ENCODE measurements at regions not wholly inside any gene's neighbourhood (a gene's known extent, or its start where the extent isn't known, plus 50 kb on each side); places are given as distances from the start of the nearest gene placed in this dataset.

- no peak overlapping the region for H3K4me3 ChIP-seq (replicated peaks; ENCODE audit: low read depth, low read length)
- TF ChIP-seq, protein P1, sequence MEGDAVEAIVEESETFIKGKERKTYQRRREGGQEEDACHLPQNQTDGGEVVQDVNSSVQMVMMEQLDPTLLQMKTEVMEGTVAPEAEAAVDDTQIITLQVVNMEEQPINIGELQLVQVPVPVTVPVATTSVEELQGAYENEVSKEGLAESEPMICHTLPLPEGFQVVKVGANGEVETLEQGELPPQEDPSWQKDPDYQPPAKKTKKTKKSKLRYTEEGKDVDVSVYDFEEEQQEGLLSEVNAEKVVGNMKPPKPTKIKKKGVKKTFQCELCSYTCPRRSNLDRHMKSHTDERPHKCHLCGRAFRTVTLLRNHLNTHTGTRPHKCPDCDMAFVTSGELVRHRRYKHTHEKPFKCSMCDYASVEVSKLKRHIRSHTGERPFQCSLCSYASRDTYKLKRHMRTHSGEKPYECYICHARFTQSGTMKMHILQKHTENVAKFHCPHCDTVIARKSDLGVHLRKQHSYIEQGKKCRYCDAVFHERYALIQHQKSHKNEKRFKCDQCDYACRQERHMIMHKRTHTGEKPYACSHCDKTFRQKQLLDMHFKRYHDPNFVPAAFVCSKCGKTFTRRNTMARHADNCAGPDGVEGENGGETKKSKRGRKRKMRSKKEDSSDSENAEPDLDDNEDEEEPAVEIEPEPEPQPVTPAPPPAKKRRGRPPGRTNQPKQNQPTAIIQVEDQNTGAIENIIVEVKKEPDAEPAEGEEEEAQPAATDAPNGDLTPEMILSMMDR (IDR thresholded peaks at IDR 0.05; ENCODE audit: low read length, missing control alignments) = no peak
- no peak for DNase-seq (ENCODE audit: low read depth)
These were observed 128.3 kb downstream of the AACS start for GRCh38 chr12:125193376-125194152.

GRCh38 chr12:125194163-125194773 lies 129.0 kb downstream of the AACS start:
- no peak for DNase-seq (ENCODE audit: low read depth)
- no peak overlapping the region for H3K4me3 ChIP-seq (replicated peaks; ENCODE audit: low read depth, low read length)
- TF ChIP-seq, protein P1 (IDR thresholded peaks at IDR 0.05; ENCODE audit: low read length, missing control alignments) = no peak

- no peak for DNase-seq (ENCODE audit: low read depth)
- TF ChIP-seq, protein P1 (IDR thresholded peaks at IDR 0.05; ENCODE audit: low read length, missing control alignments) = no peak
- H3K4me3 ChIP-seq (replicated peaks; ENCODE audit: low read depth, low read length) = no peak overlapping the region
These were observed 129.8 kb downstream of the AACS start for GRCh38 chr12:125194987-125195386.

- TF ChIP-seq, protein P1 (IDR thresholded peaks at IDR 0.05; ENCODE audit: low read length, missing control alignments) = no peak
- DNase-seq (ENCODE audit: low read depth) = no peak
- no peak overlapping the region for H3K4me3 ChIP-seq (replicated peaks; ENCODE audit: low read depth, low read length)
These were observed 132.1 kb downstream of the AACS start for GRCh38 chr12:125197326-125197725.

DNA sequence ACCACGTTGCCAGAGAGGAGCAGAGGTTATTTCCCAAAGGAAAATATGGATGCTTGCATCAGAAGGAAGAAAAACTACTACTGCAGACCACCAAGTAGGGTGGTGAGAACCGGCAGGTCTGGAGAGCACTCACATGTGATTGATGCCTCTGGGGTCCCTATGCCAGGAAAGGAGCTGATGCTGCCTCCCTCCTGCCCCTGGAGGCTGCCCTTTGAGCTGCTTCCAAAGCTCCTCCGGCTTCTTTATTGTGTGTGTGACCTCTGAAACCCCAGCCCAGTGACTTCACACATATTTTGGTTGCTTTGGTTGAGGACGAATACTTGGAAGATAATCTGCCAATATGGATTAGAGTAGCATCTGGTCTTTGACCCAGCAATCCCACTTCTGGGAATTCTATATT lies 133.4 kb downstream of the AACS start:
- TF ChIP-seq, protein P1 (IDR thresholded peaks at IDR 0.05; ENCODE audit: low read length, missing control alignments) = no peak
- H3K4me3 ChIP-seq (replicated peaks; ENCODE audit: low read depth, low read length) = no peak overlapping the region
- no peak for DNase-seq (ENCODE audit: low read depth)

- TF ChIP-seq, protein P1 (IDR thresholded peaks at IDR 0.05; ENCODE audit: low read length, missing control alignments) = no peak
- H3K4me3 ChIP-seq (replicated peaks; ENCODE audit: low read depth, low read length) = no peak overlapping the region
- no peak for DNase-seq (ENCODE audit: low read depth)
These were observed 135.9 kb downstream of the AACS start for GRCh38 chr12:125201090-125201489.

Data from fibroblast of pulmonary artery (primary cell).